ENCODE measurements at regions not wholly inside any gene's neighbourhood (a gene's known extent, or its start where the extent isn't known, plus 50 kb on each side); places are given as distances from the start of the nearest gene placed in this dataset.

GRCh38 chr17:79174193-79174765, 99.7 kb downstream of the ENGASE start:
- Histone ChIP-seq H4K20me1 (ENCODE audit: insufficient read depth, low read length) (no peaks in the 10 kb centered on the region; the same call in 1 of the 2 replicates), H3K4me2 (ENCODE audit: insufficient read depth, low read length) (no peak overlapping the region), H3K79me2 (ENCODE audit: insufficient read depth, low read length) (no peaks in the 10 kb centered on the region), H3K36me3 (ENCODE audit: insufficient read depth, low read length) (no peaks in the 10 kb centered on the region), H3K9ac (ENCODE audit: low read depth, low read length) (no peak overlapping the region), H3K4me1 (ENCODE audit: insufficient read depth, low read length) (no peaks in the 10 kb centered on the region), H3K27me3 (ENCODE audit: insufficient read depth, low read length, poor library complexity) (peaks cover 8% of the 10 kb centered on the region), H2AFZ (ENCODE audit: low read depth, low read length) (no peak overlapping the region), H3K9me3 (ENCODE audit: insufficient read depth, low read length, severe bottlenecking) (no peaks in the 10 kb centered on the region), H3K4me3 (ENCODE audit: low read depth in 1 of 2, low read length in 2 of 2) (no peak overlapping the region), H3K27ac (ENCODE audit: low read length) (no peak overlapping the region)
- TF ChIP-seq CTCF (IDR thresholded peaks at IDR 0.05; ENCODE audit: borderline replicate concordance, extremely low read depth, low read length, poor library complexity, severe bottlenecking) (no peak), EZH2 (IDR thresholded peaks at IDR 0.05; ENCODE audit: borderline replicate concordance, low read depth, low read length, severe bottlenecking) (no peak)
- no peak for ATAC-seq (ENCODE audit: insufficient read depth, low read depth)
- no peak for DNase-seq

- Histone ChIP-seq H3K9me3 (ENCODE audit: insufficient read depth, low read length, severe bottlenecking) (no peaks in the 10 kb centered on the region), H3K27ac (ENCODE audit: low read length) (no peak overlapping the region), H3K4me3 (ENCODE audit: low read depth in 1 of 2, low read length in 2 of 2) (no peak overlapping the region), H3K4me2 (ENCODE audit: insufficient read depth, low read length) (no peak overlapping the region), H3K9ac (ENCODE audit: low read depth, low read length) (no peak overlapping the region), H4K20me1 (ENCODE audit: insufficient read depth, low read length) (peaks cover under 1% of the 10 kb centered on the region; the same call in 1 of the 2 replicates), H3K4me1 (ENCODE audit: insufficient read depth, low read length) (no peaks in the 10 kb centered on the region), H2AFZ (ENCODE audit: low read depth, low read length) (no peak overlapping the region), H3K79me2 (ENCODE audit: insufficient read depth, low read length) (no peaks in the 10 kb centered on the region), H3K36me3 (ENCODE audit: insufficient read depth, low read length) (no peaks in the 10 kb centered on the region), H3K27me3 (ENCODE audit: insufficient read depth, low read length, poor library complexity) (peaks cover 3% of the 10 kb centered on the region)
- no peak for ATAC-seq (ENCODE audit: insufficient read depth, low read depth)
- TF ChIP-seq CTCF (IDR thresholded peaks at IDR 0.05; ENCODE audit: borderline replicate concordance, extremely low read depth, low read length, poor library complexity, severe bottlenecking): no peak
- no peak for TF ChIP-seq EZH2 (IDR thresholded peaks at IDR 0.05; ENCODE audit: borderline replicate concordance, low read depth, low read length, severe bottlenecking)
- no peak for DNase-seq
Observed at GRCh38 chr17:79171188-79171587, 96.6 kb downstream of the ENGASE start.

GRCh38 chr17:79169861-79170260, 95.2 kb downstream of the ENGASE start:
- Histone ChIP-seq H4K20me1 (ENCODE audit: insufficient read depth, low read length) (peaks cover 5% of the 10 kb centered on the region; the same call in 1 of the 2 replicates), H3K9me3 (ENCODE audit: insufficient read depth, low read length, severe bottlenecking) (no peaks in the 10 kb centered on the region), H3K36me3 (ENCODE audit: insufficient read depth, low read length) (no peaks in the 10 kb centered on the region), H2AFZ (ENCODE audit: low read depth, low read length) (no peak overlapping the region), H3K4me2 (ENCODE audit: insufficient read depth, low read length) (no peak overlapping the region), H3K4me1 (ENCODE audit: insufficient read depth, low read length) (no peaks in the 10 kb centered on the region), H3K27ac (ENCODE audit: low read length) (no peak overlapping the region), H3K4me3 (ENCODE audit: low read depth in 1 of 2, low read length in 2 of 2) (no peak overlapping the region), H3K27me3 (ENCODE audit: insufficient read depth, low read length, poor library complexity) (peaks cover 3% of the 10 kb centered on the region), H3K9ac (ENCODE audit: low read depth, low read length) (no peak overlapping the region), H3K79me2 (ENCODE audit: insufficient read depth, low read length) (no peaks in the 10 kb centered on the region)
- DNase-seq (no peak), ATAC-seq (ENCODE audit: insufficient read depth, low read depth) (no peak)
- no peak for TF ChIP-seq EZH2 (IDR thresholded peaks at IDR 0.05; ENCODE audit: borderline replicate concordance, low read depth, low read length, severe bottlenecking)
- TF ChIP-seq CTCF (IDR thresholded peaks at IDR 0.05; ENCODE audit: borderline replicate concordance, extremely low read depth, low read length, poor library complexity, severe bottlenecking): no peak

Measured in DND-41 (cell line).